GM19099 (cell line): ENCODE measurements at regions not wholly inside any gene's neighbourhood (a gene's known extent, or its start where the extent isn't known, plus 50 kb on each side); places are given as distances from the start of the nearest gene placed in this dataset.

Source experiments
- POLR2A ChIP-seq: IDR thresholded peaks from 3 replicates; pipeline ENCODE4 v1.6.1; 2011; ENCODE audit warnings: low read depth; ENCODE audit not compliant: insufficient read length; ENCODE audit errors: extremely low read depth

GRCh38 chr5:82399111-82399510 lies 121.0 kb upstream of the RPS23 start:
- TF ChIP-seq POLR2A = no peak

DNA sequence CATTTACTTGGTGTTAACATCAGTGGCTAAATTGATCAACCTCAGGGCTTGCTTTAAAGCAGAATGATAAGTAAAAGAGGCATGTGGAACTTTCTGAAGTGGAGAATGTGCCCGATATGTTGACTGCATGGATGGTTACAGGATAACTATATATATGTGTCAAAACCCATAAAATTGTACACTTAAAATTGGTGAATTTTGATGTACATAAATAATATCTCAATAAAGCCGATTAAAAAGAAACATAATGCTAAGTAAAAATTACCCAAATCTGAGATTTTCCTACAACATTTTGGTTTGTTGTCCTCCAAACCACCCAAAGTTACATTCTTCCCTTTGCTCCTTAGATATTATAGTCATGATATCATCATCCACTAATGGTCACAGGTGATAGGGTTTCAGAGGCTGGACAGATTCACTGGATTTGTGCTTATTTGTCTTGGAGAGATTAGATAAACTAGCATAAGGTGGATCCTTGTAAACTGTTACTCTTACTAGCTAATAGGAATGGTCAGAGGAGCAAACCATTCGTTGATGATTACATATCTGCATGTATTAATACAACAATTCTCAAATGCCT lies 119.7 kb upstream of the RPS23 start:
- no peak for TF ChIP-seq POLR2A

GRCh38 chr5:82396871-82397514 lies 118.8 kb upstream of the RPS23 start:
- TF ChIP-seq POLR2A = no peak

DNA sequence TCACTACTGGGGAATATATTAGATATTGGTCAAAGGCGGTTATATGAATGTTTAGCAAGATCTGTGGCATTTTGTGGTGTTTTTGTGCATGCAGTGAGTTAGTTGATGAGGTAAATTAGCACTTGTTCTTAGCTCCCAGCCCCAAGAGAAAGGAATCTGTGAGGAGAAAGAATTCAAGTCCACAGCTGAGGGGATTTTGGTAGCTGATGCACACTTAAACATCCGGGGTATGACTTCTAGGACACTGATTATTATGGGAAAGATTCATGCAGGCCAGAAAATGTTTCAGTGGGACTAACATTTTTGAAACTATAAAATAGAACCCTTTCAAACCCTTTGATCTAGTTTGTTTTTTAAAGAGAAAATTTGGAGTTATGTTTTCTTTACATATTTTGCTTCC lies 118.2 kb upstream of the RPS23 start:
- no peak for TF ChIP-seq POLR2A

GRCh38 chr5:82393951-82394350 lies 115.8 kb upstream of the RPS23 start:
- TF ChIP-seq POLR2A = no peak

DNA sequence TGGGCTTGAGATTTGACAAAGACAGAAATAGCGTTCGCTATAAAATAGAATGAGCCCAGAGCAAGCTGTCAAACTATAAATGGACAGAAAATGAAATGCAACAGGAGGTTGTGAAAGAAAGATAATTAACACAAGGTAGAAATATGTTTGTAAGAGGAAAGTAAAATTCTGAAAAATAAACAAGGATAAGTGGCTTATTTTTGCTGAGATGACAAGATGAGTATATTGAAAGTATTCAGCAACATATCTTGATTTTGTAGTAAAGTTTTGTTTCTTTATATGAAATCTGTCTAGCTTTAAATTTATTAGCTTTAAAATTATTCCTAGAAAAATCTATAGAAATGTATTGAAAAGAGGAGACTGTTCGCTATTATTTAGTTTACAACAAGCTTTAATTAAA lies 111.9 kb upstream of the RPS23 start:
- TF ChIP-seq POLR2A = no peak

GRCh38 chr5:82389347-82389746 lies 111.2 kb upstream of the RPS23 start:
- no peak for TF ChIP-seq POLR2A

DNA sequence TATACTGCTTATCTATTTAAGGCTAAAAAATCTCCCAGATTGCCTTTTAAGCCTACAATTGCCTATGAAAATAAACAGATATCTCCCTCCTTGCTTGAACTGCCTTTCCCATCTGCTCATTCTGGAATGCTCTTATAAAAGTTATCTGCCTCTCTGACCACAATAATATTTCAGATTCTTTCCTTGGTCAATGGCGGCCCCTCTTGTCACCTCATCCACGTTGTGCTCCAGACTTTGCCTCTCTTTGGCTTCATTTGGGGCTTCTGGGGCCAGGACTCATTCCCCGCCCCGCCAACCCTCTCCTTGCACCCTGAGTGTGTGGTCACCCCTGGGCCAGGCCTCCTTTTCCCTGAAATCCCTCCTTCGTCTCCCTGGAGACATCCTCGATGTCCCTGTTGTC lies 110.0 kb upstream of the RPS23 start:
- TF ChIP-seq POLR2A = no peak

- no peak for TF ChIP-seq POLR2A
These were observed 109.6 kb upstream of the RPS23 start for GRCh38 chr5:82387819-82388166.

GRCh38 chr5:82387001-82387818 lies 109.1 kb upstream of the RPS23 start:
- TF ChIP-seq POLR2A = no peak

- no peak for TF ChIP-seq POLR2A
These were observed 108.4 kb upstream of the RPS23 start for GRCh38 chr5:82386576-82386975.

DNA sequence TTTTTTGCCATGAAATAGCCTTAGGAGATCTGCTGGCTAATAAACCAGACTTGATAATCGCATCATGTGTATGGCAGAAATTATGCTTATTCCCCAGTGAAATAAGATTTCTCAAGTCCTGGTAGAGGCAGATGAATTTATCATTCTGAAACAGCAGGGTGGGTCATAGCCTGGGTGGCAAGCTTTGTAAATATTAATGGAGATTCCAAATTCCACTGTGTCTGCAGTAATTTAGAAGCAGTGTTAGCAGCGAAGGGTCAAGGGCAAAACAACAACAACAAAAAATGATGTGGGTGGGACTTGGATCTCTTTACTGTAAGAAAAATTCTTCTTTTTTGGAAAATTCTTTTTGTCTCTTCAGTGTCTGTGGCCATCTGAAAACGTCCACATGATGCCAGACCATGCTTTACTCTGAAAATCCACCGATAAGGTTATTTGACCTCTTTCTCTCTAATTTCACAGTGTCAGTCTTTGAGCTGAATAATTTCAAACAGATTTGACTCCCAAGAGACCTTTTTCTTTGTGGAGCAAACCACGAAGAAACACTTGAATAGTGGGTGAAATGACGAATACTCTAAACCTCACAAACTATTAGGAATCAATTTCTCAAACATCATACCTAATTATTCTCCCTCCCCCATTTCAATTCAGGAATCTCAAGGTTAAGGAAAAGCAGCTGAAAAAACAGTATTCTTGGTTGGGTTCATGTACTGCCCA lies 106.0 kb upstream of the RPS23 start:
- TF ChIP-seq POLR2A = no peak

- TF ChIP-seq POLR2A = no peak
These were observed 103.4 kb upstream of the RPS23 start for GRCh38 chr5:82381591-82381990.

DNA sequence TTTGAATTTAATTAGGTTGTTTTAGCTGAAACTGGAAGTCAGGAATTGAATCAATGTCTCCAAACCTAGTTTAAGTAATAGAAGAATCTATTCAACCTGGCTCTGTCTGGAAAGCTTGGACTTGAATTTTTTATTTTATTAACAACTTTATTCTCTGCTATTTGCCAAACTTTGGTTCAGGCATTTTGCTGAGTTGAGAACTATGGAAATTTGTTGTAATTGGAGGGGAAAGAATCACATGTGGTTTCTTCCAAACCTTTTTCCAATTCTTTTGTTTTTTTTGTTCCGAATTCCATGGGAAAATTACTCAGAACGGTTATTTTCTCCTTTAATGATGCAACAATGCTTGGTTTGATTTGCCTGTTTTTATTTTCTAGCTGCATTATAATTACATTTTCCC lies 98.2 kb upstream of the RPS23 start:
- TF ChIP-seq POLR2A = no peak

DNA sequence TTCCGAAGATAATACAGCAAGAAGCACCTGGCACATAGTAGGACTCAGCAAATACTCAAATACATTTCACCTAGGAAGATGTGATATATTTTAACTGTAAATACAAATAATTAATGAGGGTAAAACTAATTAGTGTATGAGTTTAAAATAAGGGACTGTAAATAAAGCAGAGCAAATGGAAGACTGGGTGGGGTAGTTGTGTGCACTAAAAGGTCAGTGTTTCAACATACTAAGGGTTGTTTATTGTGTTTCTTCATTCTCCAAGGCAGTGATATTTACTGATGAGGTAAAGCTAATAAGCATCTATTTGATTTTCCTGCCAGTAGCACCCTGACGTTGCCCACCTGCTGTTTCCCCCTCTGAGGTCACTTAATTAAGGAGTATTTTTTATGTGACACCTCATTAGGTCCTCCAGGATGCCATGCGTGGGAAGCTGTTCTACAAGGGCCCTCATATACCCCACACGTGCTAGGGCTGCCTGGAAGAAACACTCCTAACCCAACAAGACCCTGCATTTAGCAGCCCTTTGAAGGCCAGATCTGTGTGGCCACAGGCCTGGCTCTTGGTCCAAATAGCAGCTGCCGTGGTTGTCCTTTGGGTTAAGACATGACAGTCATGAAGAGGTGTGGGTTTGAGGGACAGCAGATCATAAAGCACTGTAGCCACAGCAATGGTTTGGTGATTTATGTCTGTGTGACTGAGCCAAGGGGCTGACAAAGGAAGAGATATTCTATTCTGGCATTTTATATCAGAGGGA lies 97.5 kb upstream of the RPS23 start:
- no peak for TF ChIP-seq POLR2A
